ENCODE measurements at regions not wholly inside any gene's neighbourhood (a gene's known extent, or its start where the extent isn't known, plus 50 kb on each side); places are given as distances from the start of the nearest gene placed in this dataset.

DNA sequence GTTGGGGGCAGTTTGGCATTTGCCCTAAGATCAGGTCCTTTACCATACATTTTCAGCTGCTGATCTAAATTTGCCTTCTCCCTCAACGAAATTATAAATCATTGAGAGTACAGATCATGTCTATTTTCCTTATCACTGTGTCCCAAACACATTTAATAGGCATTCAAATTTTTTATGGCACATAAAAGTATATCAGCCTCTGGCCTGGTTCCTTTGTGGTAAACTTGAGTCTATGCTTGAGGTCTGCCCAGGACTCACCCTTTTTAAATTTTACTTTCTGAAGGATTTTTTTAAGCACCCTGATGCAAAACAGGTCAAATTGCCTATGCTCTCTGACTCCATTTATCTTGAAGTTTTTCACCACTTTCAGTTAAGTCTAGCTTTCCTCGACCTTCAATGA, 163.6 kb upstream of the GRIN3A start:
- no peaks in the 10 kb centered on the region for H3K9me3 ChIP-seq (ENCODE audit: low read length)
- no peak overlapping the region for H3K4me3 ChIP-seq (ENCODE audit: low read length)
- no peak overlapping the region for H3K9ac ChIP-seq (ENCODE audit: low read length)
- no peaks in the 10 kb centered on the region for H4K20me1 ChIP-seq (ENCODE audit: insufficient read depth)
- no peaks in the 10 kb centered on the region for H3K36me3 ChIP-seq (ENCODE audit: insufficient read depth, low read length)
- no peak overlapping the region for H3K4me2 ChIP-seq (ENCODE audit: low read length)
- no peak overlapping the region for H2AFZ ChIP-seq (ENCODE audit: low read depth, low read length)
- H3K79me2 ChIP-seq (replicated peaks; ENCODE audit: insufficient read depth, low read length) = no peaks in the 10 kb centered on the region
- no peaks in the 10 kb centered on the region for H3F3A ChIP-seq (ENCODE audit: insufficient read depth, low read length, poor library complexity, severe bottlenecking)
- no peak overlapping the region for H3K27ac ChIP-seq (ENCODE audit: low read length)
- no peaks in the 10 kb centered on the region for H3K9me2 ChIP-seq (ENCODE audit: insufficient read depth, low read length)
- H3K27me3 ChIP-seq (ENCODE audit: insufficient read depth, low read depth, low read length) = no peaks in the 10 kb centered on the region
- TF ChIP-seq, protein P1, sequence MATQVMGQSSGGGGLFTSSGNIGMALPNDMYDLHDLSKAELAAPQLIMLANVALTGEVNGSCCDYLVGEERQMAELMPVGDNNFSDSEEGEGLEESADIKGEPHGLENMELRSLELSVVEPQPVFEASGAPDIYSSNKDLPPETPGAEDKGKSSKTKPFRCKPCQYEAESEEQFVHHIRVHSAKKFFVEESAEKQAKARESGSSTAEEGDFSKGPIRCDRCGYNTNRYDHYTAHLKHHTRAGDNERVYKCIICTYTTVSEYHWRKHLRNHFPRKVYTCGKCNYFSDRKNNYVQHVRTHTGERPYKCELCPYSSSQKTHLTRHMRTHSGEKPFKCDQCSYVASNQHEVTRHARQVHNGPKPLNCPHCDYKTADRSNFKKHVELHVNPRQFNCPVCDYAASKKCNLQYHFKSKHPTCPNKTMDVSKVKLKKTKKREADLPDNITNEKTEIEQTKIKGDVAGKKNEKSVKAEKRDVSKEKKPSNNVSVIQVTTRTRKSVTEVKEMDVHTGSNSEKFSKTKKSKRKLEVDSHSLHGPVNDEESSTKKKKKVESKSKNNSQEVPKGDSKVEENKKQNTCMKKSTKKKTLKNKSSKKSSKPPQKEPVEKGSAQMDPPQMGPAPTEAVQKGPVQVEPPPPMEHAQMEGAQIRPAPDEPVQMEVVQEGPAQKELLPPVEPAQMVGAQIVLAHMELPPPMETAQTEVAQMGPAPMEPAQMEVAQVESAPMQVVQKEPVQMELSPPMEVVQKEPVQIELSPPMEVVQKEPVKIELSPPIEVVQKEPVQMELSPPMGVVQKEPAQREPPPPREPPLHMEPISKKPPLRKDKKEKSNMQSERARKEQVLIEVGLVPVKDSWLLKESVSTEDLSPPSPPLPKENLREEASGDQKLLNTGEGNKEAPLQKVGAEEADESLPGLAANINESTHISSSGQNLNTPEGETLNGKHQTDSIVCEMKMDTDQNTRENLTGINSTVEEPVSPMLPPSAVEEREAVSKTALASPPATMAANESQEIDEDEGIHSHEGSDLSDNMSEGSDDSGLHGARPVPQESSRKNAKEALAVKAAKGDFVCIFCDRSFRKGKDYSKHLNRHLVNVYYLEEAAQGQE (IDR thresholded peaks at IDR 0.05; ENCODE audit: borderline replicate concordance) = no peak
- TF ChIP-seq, protein P2, sequence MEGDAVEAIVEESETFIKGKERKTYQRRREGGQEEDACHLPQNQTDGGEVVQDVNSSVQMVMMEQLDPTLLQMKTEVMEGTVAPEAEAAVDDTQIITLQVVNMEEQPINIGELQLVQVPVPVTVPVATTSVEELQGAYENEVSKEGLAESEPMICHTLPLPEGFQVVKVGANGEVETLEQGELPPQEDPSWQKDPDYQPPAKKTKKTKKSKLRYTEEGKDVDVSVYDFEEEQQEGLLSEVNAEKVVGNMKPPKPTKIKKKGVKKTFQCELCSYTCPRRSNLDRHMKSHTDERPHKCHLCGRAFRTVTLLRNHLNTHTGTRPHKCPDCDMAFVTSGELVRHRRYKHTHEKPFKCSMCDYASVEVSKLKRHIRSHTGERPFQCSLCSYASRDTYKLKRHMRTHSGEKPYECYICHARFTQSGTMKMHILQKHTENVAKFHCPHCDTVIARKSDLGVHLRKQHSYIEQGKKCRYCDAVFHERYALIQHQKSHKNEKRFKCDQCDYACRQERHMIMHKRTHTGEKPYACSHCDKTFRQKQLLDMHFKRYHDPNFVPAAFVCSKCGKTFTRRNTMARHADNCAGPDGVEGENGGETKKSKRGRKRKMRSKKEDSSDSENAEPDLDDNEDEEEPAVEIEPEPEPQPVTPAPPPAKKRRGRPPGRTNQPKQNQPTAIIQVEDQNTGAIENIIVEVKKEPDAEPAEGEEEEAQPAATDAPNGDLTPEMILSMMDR (IDR thresholded peaks at IDR 0.05; ENCODE audit: poor library complexity, severe bottlenecking) = no peak
- TF ChIP-seq MXI1 (conservative IDR thresholded peaks at IDR 0.05; ENCODE audit: poor library complexity, severe bottlenecking) (no peak), RAD21 (conservative IDR thresholded peaks at IDR 0.05) (no peak), TAF1 (IDR thresholded peaks at IDR 0.05; ENCODE audit: low read depth) (no peak), POLR2AphosphoS5 (IDR thresholded peaks at IDR 0.05) (no peak), EZH2 (IDR thresholded peaks at IDR 0.05; ENCODE audit: borderline replicate concordance, insufficient read depth, low read length, poor library complexity, severe bottlenecking) (no peak), SMC3 (conservative IDR thresholded peaks at IDR 0.05; ENCODE audit: poor library complexity) (no peak)

DNA sequence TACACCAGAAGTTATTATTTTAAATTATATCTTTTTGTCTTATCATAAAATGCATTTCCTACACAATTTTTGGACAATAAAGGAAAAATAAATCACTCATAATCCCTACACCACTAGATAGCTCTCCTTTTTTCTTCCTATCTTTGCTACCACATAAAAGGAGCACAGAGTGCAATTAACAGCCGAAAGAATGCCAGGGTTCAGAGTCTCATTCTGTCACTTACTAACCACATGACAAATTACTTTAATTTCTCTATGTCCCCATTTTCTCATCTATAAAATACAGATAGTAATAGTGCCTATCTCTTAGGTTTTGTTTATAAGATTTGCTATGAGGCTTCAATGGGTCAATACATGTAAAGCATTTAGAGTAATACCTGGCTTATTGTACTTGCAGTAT, 158.7 kb upstream of the GRIN3A start:
- Histone ChIP-seq H3K9me2 (ENCODE audit: insufficient read depth, low read length) (no peaks in the 10 kb centered on the region), H3K9ac (ENCODE audit: low read length) (no peak overlapping the region), H3K27ac (ENCODE audit: low read length) (no peak overlapping the region), H3K79me2 (replicated peaks; ENCODE audit: insufficient read depth, low read length) (no peaks in the 10 kb centered on the region), H3K4me2 (ENCODE audit: low read length) (no peak overlapping the region), H3K36me3 (ENCODE audit: insufficient read depth, low read length) (no peaks in the 10 kb centered on the region), H3K9me3 (ENCODE audit: low read length) (no peaks in the 10 kb centered on the region), H2AFZ (ENCODE audit: low read depth, low read length) (no peak overlapping the region), H3F3A (ENCODE audit: insufficient read depth, low read length, poor library complexity, severe bottlenecking) (no peaks in the 10 kb centered on the region), H4K20me1 (ENCODE audit: insufficient read depth) (no peaks in the 10 kb centered on the region), H3K4me3 (ENCODE audit: low read length) (no peak overlapping the region), H3K27me3 (ENCODE audit: insufficient read depth, low read depth, low read length) (no peaks in the 10 kb centered on the region)
- TF ChIP-seq SMC3 (conservative IDR thresholded peaks at IDR 0.05; ENCODE audit: poor library complexity) = no peak

All from neural cell (in vitro differentiated cells).